PFSK-1 (cell line): ENCODE measurements at regions not wholly inside any gene's neighbourhood (a gene's known extent, or its start where the extent isn't known, plus 50 kb on each side); places are given as distances from the start of the nearest gene placed in this dataset.

ENCODE experiments used
- FOXP2 ChIP-seq: optimal IDR thresholded peaks from 2 replicates; pipeline ENCODE3; 2011; ENCODE audit warnings: borderline replicate concordance, control low read depth, inconsistent platforms; ENCODE audit not compliant: insufficient read depth; ENCODE audit errors: extremely low read length, extremely low read depth
- POLR2AphosphoS5 ChIP-seq: IDR thresholded peaks from 2 replicates; pipeline ENCODE4 v1.6.1; 2012; ENCODE audit warnings: low read depth, mild to moderate bottlenecking, control low read depth, low read length, moderate library complexity
- REST ChIP-seq, 2 experiments: IDR thresholded peaks; 2 replicates each; pipeline versions ENCODE4 v1.6.1 to v1.8.0; 2011 to 2012; ENCODE audit warnings: low read depth in 2 of 2, low read length in 2 of 2, control low read depth in 1 of 2, inconsistent platforms in 1 of 2, mild to moderate bottlenecking in 1 of 2, moderate library complexity in 1 of 2; ENCODE audit not compliant: insufficient read depth in 1 of 2
- SIN3A ChIP-seq: IDR thresholded peaks from 2 replicates; pipeline ENCODE4 v1.6.1; 2012; ENCODE audit warnings: mild to moderate bottlenecking, low read length, moderate library complexity, borderline replicate concordance; ENCODE audit not compliant: insufficient read depth
- TAF1 ChIP-seq: IDR thresholded peaks from 2 replicates; pipeline ENCODE4 v1.6.1; 2012; ENCODE audit warnings: low read length, control low read depth, borderline replicate concordance; ENCODE audit not compliant: insufficient read depth

DNA sequence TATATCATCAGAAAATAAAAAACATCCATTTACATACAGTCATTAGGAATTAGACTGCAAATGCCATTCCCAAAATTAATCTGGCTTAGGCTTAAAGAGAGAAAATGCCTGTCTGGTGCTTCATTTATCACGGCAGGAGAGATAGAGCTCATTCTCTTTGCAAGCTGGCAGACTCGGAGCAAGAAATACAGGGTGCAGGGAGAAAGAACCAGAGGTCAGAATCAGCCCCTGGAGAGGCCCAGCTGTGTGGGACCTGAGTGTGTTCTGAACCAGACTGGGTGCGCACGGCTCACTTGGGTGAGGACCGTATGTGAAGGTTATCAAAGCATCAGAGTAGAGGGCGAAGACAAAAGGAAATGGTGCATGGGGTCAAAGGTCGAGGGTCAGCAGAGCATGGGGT is 227.8 kb downstream of the ACKR3 start:
- TF ChIP-seq TAF1 (no peak), REST (IDR thresholded peaks at IDR 0.05; ENCODE audit: insufficient read depth in 1 of 2, low read depth in 2 of 2, low read length in 2 of 2) (no peak), SIN3A (no peak), POLR2AphosphoS5 (no peak), FOXP2 (no peak)

- TF ChIP-seq FOXP2 = no peak
- no peak for TF ChIP-seq REST (IDR thresholded peaks at IDR 0.05; ENCODE audit: insufficient read depth in 1 of 2, low read depth in 2 of 2, low read length in 2 of 2)
- TF ChIP-seq POLR2AphosphoS5 = no peak
- TF ChIP-seq TAF1 = no peak
- no peak for TF ChIP-seq SIN3A
Measured at GRCh38 chr2:236798491-236798890, 228.9 kb downstream of the ACKR3 start.

DNA sequence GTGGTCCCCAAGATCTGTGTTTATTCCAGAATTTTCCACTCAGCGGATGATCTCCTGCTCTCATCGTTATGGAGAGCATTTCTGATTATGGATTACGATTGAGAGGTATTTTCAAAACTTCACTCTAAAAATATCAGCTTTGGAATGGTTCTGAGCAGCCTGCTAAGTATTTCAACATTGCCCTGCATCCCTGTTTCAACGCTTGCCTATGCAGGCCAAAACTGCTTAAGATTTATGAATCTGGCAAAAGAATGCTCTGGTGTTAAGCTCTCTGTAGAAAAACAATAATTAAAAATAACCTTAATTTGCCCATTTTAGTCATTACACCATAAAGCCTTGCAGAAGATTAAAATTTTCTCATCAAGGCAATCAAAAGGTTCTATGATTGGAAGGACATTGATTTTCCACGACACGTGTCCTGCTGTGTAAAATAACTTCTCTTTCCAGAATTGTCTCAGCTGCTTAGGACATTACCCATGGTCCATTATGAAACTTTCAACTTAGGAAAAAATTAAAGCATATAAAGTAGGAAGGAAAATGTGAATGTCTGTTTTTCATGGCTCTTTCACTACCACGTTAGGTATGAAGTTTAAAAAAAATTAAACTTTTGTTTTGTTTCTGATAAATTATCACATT is 229.9 kb downstream of the ACKR3 start:
- no peak for TF ChIP-seq REST (IDR thresholded peaks at IDR 0.05; ENCODE audit: insufficient read depth in 1 of 2, low read depth in 2 of 2, low read length in 2 of 2)
- TF ChIP-seq SIN3A = no peak
- no peak for TF ChIP-seq TAF1
- TF ChIP-seq FOXP2 = no peak
- TF ChIP-seq POLR2AphosphoS5 = no peak

DNA sequence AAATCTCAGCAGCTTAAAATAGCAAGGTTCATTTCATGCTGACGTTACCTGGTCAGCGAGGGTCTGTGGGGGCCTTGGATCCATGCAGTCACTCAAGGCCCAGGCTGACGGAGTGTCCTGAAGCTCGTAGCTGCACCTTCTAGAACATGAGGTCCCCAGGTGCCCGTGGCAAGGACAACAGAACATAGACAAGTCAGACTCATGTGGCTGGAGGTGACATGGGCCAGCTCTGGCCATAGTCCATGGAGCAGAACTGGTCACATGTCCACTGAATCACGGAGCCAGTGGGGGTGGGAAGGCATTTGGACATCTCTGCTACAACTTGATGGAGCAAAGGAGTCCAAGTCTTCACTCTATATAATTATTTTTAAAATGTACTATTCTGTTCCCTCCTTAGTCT is 233.2 kb downstream of the ACKR3 start:
- no peak for TF ChIP-seq POLR2AphosphoS5
- no peak for TF ChIP-seq TAF1
- no peak for TF ChIP-seq SIN3A
- TF ChIP-seq FOXP2 = no peak
- no peak for TF ChIP-seq REST (IDR thresholded peaks at IDR 0.05; ENCODE audit: insufficient read depth in 1 of 2, low read depth in 2 of 2, low read length in 2 of 2)

DNA sequence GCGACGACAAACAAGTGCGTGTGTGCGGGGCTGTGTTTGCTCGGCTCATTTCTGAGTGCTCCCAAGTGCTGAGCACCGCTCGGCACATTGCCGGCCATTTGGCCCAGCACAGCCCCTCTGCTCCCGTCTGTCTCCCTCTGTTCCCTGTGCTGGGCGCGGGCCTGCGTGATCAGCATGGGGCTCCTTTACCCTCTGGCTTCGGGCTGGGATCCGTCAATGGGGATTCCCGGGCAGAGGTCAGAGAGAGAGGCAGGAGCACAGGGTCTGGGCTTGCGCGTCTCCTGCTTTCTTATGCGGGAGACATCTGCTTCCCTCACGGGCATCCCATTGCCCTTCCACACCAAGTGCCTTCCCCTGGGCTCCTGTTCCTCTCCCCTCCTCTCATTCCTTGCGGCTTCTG is 234.0 kb downstream of the ACKR3 start:
- TF ChIP-seq POLR2AphosphoS5 (no peak), SIN3A (no peak), TAF1 (no peak), FOXP2 (no peak), REST (IDR thresholded peaks at IDR 0.05; ENCODE audit: insufficient read depth in 1 of 2, low read depth in 2 of 2, low read length in 2 of 2) (no peak)
